DOHH2 (cell line): ENCODE measurements at regions not wholly inside any gene's neighbourhood (a gene's known extent, or its start where the extent isn't known, plus 50 kb on each side); places are given as distances from the start of the nearest gene placed in this dataset.

ENCODE experiments used
- EZH2phosphoT487 ChIP-seq: fragments of 200-600 bp; sonication (generic); IDR thresholded peaks from 2 replicates; pipeline ENCODE4 v1.6.1; 2017; ENCODE audit warnings: borderline replicate concordance, mild to moderate bottlenecking, antibody characterized with exemption, low read length, moderate library complexity, mixed read lengths
- TF ChIP-seq, protein P1 (sequence below): fragments of 200-600 bp; sonication (generic); IDR thresholded peaks from one replicate; pipeline ENCODE4 v1.5.1; 2014; ENCODE audit warnings: antibody characterized with exemption, mild to moderate bottlenecking, low read depth, low read length; ENCODE audit not compliant: poor library complexity, severe bottlenecking

DNA sequence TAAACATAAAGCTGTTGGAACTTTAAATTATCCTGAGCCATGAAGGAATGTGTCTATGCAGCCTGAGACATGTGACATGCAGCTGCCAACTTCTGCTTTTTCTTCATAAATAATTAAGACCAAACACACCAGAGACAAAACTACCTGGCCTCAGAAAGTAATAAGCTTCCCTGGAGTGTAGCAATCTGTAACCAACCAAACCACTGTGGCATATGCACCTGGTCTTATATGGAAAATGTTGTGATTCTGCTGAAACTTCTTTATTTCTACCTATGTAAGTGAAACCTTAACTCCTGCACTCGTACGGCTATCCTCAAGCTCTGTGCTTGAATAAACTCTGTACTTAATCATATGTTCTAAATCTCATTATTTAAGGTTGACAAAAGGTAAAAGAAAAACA is 515.0 kb downstream of the TMEM182 start:
- TF ChIP-seq, protein P1, sequence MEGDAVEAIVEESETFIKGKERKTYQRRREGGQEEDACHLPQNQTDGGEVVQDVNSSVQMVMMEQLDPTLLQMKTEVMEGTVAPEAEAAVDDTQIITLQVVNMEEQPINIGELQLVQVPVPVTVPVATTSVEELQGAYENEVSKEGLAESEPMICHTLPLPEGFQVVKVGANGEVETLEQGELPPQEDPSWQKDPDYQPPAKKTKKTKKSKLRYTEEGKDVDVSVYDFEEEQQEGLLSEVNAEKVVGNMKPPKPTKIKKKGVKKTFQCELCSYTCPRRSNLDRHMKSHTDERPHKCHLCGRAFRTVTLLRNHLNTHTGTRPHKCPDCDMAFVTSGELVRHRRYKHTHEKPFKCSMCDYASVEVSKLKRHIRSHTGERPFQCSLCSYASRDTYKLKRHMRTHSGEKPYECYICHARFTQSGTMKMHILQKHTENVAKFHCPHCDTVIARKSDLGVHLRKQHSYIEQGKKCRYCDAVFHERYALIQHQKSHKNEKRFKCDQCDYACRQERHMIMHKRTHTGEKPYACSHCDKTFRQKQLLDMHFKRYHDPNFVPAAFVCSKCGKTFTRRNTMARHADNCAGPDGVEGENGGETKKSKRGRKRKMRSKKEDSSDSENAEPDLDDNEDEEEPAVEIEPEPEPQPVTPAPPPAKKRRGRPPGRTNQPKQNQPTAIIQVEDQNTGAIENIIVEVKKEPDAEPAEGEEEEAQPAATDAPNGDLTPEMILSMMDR: no peak
- TF ChIP-seq EZH2phosphoT487: no peak
